Gastroesophageal sphincter (tissue), 4 donors: ENCODE measurements at regions not wholly inside any gene's neighbourhood (a gene's known extent, or its start where the extent isn't known, plus 50 kb on each side); places are given as distances from the start of the nearest gene placed in this dataset.

Source experiments
- ATAC-seq: fragments of 150-250 bp; one replicate; pipeline ENCODE4 v1.9.1; 2016; ENCODE audit warnings: mild to moderate bottlenecking, moderate library complexity
- H3K27ac ChIP-seq, 4 donors: fragments of 200-600 bp; sonication (generic) in 3 of 4; 1 replicate in 3 of 4; 2 replicates in 1 of 4; pipeline ENCODE4 v1.5.1; 2016 to 2019
- H3K27me3 ChIP-seq: fragments of 200-600 bp; sonication (generic); one replicate; pipeline ENCODE4 v1.5.1; 2019
- H3K36me3 ChIP-seq, 2 donors: fragments of 200-600 bp; sonication (generic); one replicate each; pipeline ENCODE4 v1.5.1; 2019; ENCODE audit warnings: control low read depth in 1 of 2
- H3K4me1 ChIP-seq, 3 donors: fragments of 200-600 bp; sonication (generic); 1 replicate in 2 of 3; 2 replicates in 1 of 3; pipeline ENCODE4 v1.5.1; 2016 to 2019; ENCODE audit warnings: control low read depth in 2 of 3
- H3K4me3 ChIP-seq, 2 donors: fragments of 200-600 bp; sonication (generic); one replicate each; pipeline ENCODE4 v1.5.1; 2019; ENCODE audit warnings: mild to moderate bottlenecking in 1 of 2, moderate library complexity in 1 of 2
- H3K9me3 ChIP-seq, 3 donors: fragments of 200-600 bp; sonication (generic); one replicate each; pipeline ENCODE4 v1.5.1; 2017 to 2019; ENCODE audit warnings: control low read depth in 2 of 3
- CTCF ChIP-seq, 4 experiments: fragments of 200-600 bp in 2 of 4; fragments of 450-650 bp in 2 of 4; sonication (generic) in 1 of 4; IDR thresholded peaks; one replicate each; pipeline ENCODE4 v1.5.1; 2017 to 2019; ENCODE audit warnings: antibody characterized with exemption in 4 of 4, mild to moderate bottlenecking in 2 of 4, moderate library complexity in 2 of 4
- EP300 ChIP-seq: sonication (generic); formaldehyde crosslinking; IDR thresholded peaks from one replicate; pipeline ENCODE4 v1.6.1; 2017; ENCODE audit warnings: antibody characterized with exemption, mild to moderate bottlenecking
- POLR2A ChIP-seq, 2 donors: fragments of 450-650 bp; IDR thresholded peaks; one replicate each; pipeline ENCODE4 v1.6.1; 2017; ENCODE audit warnings: antibody characterized with exemption in 2 of 2, mild to moderate bottlenecking in 2 of 2, moderate library complexity in 1 of 2
- POLR2AphosphoS5 ChIP-seq: sonication (generic); formaldehyde crosslinking; IDR thresholded peaks from one replicate; pipeline ENCODE4 v1.6.1; 2017; ENCODE audit warnings: antibody characterized with exemption
- WGBS, 2 donors: methylation state at CpG; one replicate each; pipeline ENCODE4 v1.1.5; 2018; ENCODE audit warnings: low coverage in 1 of 2; 5-methylcytosine and 5-hydroxymethylcytosine counted together

DNA sequence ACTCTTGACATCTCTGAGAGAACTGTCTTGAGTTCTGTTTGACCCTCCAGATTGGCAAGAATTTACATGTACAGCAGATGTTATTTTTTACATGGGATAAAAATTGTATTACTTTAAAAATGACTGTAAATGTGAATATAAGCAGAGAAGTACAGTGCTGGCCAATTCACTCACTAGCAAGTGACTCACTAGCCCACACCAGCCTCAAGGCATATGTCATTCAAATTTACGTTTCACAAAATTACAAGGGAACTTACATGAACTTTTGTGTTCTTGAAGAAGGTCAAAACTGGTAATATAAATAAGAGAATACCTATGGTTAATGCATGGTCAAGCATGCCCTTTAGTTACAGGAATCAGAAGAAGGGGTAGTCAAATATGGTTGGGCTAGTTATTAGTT, 54.0 kb upstream of the HMGCLL1 start:
- ATAC-seq: no peak
- H3K9me3 ChIP-seq: no peaks in the 10 kb centered on the region
- no peak overlapping the region for H3K27ac ChIP-seq
- no peaks in the 10 kb centered on the region for H3K4me1 ChIP-seq
- 64 to 94% methylated on average over 1 of the region's 1 CpG for WGBS, 2 donors
- no peaks in the 10 kb centered on the region for H3K36me3 ChIP-seq
- H3K4me3 ChIP-seq: no peak overlapping the region
- TF ChIP-seq POLR2AphosphoS5: no peak
- no peak for TF ChIP-seq EP300
- no peak for TF ChIP-seq POLR2A (IDR thresholded peaks at IDR 0.05)
- TF ChIP-seq CTCF (IDR thresholded peaks at IDR 0.05): no peak
- H3K27me3 ChIP-seq: no peaks in the 10 kb centered on the region
